GM18873 (cell line): ENCODE measurements at regions not wholly inside any gene's neighbourhood (a gene's known extent, or its start where the extent isn't known, plus 50 kb on each side); places are given as distances from the start of the nearest gene placed in this dataset.
"Not testable (repeated sequence)": the region's sequence is repeated elsewhere in the genome, so short reads cannot be mapped to it uniquely, and the experiment has no call there.

Experiments
- ATAC-seq: cut with Tn5 transposase; IDR thresholded peaks from one replicate; pipeline ENCODE4 v1.9.1; 2021; ENCODE audit warnings: mild to moderate bottlenecking, moderate library complexity, moderate number of reproducible peaks; ENCODE audit not compliant: unreplicated experiment, low FRiP score

DNA sequence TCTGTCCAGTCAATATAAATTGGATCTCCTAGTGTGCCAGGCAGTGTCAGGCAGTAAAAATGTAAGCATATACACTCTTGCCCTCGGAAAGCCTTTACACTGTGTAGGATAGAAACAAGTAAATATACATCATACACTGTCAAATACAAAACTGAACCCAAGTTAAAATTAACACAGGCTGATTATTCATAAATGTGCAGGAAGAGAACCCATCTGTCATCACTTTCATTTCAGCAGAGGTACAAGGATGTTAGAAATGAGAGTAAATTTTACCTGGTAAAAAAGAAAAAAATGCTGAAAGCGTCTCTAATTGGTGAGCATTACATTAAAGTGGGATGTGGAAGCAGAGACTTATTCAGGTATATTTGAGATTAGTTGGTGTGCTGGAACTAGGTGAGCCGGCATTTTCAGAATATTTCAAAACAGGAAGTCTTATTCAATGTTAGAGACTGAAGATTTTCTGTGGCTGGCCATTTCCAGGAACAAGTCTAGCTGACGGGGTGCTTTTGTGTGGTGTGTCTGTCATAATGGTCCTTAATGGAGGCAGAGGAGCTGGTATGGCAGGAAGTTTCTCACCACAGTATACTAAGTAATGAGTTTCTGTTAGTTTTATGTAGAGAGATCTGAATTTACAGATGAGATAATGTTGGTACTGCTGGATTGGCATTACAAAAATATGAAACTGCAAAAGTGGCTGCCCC is 192.6 kb downstream of the CASP12 start:
- peak; percentile 100 for ATAC-seq

DNA sequence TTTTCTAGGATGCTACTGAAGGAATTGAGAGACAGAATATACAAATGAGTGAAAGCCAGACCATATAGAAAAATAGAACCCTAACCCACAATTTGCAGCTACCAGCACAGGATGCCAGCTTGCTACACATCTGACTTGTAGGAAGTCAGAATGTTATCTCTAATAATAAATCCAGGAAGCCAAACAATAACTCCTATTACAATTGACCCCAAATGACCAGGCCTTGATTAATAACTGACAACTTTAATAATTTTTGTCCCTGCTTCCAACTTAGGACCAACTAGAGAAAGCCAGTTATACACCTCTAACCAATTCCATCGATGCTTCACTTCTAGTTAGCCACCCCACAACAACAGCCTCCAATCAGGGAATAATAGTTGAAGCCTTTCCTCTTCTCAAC is 193.4 kb downstream of the CASP12 start:
- no peak for ATAC-seq

DNA sequence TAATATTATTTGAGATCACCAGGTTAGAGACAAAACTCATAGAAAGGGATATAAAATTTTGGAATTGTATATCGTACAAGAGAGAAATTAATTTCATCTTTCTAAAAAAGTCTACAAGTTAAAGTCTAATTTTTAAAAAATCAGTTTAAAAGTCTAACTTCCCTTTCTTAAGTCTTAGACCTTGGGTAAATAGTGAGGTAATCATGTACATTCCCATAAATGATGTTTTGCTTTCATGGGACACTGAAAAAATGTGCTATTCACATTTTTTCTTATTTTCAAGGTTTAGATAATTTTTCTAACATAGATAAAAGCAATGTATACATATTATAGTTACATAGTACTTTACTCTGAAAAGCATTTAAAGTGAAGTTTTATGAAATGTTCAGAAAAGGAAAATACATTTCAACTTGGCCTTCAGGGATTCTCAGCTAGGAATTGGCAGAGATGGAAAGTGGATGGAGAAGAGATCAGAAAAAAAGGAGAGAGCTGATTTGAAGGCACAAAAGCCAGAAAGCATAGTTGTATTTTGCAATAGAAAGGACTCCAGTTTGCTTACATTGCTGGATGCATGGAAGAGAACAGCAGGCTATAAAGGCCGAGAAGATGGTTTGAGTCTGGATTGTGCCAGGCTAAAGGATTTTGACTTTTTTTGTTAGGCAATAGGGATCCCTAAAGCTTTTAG is 194.0 kb downstream of the CASP12 start:
- no peak for ATAC-seq

DNA sequence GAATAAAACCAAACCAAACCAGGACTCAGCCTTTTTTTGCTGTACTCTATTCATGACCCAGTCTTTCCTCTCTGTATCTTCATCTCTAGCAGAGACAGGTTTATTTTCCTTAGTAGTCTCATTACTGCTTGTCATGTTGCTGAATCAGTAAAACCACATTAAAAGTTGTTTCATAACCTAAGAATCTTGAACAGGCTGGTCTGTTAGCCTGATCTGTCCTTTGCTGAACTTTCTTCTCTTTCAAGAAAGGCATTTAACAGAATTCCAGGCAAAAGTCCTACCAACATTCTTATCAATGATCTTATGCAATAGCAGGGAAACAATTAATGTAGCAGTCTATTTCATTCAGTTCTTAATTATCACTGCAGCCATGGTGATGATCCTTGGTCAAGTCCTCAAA is 197.7 kb downstream of the CASP12 start:
- no peak for ATAC-seq

DNA sequence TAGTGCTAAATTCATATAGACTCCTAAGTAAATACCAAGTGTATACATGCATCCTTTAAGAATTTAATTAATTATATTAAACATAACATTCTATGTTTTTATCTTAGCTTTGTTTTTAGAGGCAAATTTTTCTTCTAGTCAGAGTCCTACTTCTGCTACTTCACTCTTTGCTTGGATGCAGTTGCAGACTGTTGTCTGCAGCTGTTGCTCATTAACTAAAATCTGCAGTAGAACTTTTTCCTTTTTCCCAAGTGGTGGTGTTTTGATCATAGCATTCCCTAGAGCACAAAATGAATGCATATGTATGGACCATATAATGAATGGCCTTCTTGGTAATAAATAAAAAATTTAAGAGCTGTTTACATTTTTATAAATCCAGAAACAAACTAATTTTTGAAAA is 198.3 kb downstream of the CASP12 start:
- ATAC-seq, result no peak

DNA sequence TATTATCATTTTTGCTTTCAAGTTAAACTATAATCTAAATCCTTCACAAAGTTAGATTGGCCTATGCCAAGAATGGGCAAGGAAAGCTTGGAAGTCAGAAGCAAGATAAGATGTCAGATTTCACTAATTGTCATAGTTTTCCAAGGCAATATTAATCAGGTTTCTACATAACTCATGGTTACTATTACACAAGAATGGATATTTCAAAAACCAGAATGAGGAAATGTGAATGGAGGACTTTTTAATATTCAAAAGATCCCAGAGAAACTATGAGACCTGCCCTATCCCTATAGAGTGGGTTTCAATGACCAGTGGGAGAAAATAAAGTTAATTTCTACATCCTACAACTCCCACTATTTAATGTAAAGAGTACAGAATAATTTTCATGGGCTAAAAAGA is 203.2 kb downstream of the CASP12 start:
- ATAC-seq, result no peak

DNA sequence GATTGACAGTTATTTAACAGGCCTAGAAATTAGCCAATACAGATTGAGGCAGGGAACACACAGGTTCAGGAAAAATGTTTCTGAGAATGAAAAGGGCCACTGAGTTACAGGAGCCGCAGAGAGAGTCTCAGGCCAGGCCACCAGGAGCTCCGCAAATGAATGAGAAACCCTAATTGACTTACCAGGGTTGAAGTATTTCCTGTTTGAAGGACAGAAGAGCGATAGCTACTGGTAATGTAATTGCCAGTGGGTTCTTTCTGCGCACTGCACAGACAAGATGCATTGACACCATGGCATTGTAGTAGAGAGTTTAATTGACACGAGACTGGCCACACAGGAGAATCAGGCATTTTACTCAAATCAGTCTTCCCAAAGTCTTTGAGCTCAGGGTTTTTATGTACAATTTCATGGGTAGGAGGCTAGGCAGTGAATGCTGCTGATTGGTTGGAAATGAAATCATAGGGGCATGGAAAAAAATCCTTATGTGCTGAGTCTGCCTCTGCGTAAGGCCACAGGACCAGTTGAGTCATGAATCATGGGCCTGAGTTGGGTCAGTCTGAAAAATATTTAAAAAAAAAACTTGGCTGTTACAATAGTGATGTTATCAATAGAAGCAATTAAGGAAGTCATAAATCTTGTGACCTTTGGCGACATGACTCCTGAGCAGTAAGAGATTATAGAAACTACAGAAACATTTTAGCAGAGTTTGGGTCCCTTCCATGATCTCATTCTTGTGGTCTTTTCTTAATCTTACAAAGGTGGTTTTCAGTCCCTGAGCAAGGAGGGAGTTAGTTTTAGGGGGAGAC is 203.8 kb downstream of the CASP12 start:
- ATAC-seq, result no peak

DNA sequence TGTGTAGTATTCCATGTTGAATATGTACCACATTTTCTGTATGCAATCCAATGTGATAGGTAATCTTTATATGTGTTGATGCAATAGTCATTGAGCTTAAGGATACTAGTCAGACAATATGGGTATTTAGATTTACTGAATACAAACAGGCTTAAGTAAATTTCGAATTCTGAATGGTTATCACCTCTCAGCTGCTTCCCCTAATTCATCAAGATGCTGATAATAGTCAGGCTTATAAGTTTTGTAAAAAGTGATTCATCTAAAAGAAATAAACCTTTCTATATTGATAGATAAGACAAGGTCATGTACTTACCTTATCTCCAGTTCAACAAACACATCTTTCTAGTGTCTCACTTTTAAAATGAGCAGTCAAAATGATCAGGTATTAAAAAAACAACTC is 205.5 kb downstream of the CASP12 start:
- no peak for ATAC-seq

DNA sequence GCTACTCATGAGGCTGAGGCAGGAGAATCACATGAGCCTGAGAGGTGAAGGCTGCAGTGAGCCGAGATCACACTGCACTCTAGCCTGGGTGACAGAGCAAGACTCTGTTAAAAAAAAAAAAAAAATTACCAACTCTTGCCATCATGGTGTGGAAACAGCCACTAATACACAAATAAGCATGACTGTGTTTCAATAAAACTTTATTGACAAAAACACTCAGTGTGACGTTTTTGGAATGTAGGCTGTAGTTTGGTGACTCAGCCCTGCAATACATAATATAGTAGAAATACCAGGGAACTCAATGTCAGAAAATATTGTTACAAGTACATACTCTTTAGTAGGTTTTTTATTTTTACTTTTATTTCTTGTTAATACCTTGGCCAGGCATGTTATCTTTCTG is 207.1 kb downstream of the CASP12 start:
- no peak for ATAC-seq

DNA sequence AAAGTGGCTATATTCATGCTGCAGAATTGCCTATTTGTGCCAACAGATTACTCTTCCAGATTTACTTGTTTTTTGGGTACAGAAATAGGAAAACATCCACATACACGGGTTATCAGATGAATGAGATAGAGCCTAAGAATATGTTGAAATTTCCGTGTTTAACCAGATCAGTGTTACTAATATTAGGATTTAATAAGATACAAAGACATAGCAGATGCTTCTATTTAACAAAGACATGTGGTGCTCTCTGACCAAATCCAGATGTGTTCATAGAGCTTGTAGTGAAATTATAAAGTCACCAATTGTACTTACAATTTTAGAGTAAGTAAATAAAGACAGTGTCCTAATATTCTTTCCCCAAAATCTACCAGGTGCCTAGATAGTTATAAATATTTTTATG is 208.0 kb downstream of the CASP12 start:
- no peak for ATAC-seq

DNA sequence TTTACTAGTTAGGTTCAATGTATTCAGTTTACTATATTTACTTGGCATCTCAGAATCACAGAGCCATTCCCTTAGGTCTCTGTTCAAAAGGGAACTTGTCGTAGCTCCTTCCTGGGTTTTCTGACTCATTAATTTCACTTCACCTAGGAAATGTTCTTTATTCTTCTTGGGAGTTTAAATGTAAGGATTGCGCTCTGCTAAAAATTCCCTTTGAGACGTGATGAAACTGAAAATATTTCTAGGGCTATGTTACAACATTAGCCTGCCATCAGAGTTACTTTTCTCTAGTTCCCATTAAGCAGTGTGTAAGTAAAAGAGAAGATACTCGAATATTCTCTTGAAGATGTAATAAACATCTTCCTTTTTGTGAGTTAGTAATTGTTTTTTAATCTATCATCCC is 209.5 kb downstream of the CASP12 start:
- ATAC-seq, result no peak

DNA sequence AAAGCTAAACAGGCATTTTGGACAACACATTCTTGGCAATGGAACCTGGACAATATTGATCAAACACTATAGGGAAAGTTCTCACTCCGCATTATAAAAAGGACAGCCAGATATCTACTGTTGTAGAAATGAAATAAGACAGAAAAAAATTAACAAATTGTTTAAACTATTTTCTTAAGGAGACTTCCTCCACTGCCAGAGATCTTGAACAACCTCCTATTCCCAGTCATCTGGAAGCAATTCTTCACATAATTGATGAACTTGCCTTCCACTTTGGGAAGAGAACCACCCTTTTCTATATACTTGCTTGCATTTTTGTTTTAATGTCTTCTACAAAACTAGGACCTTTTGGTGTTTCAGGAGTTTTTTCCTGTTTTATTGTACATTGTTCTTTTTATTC is 216.1 kb downstream of the CASP12 start:
- ATAC-seq, result no peak

DNA sequence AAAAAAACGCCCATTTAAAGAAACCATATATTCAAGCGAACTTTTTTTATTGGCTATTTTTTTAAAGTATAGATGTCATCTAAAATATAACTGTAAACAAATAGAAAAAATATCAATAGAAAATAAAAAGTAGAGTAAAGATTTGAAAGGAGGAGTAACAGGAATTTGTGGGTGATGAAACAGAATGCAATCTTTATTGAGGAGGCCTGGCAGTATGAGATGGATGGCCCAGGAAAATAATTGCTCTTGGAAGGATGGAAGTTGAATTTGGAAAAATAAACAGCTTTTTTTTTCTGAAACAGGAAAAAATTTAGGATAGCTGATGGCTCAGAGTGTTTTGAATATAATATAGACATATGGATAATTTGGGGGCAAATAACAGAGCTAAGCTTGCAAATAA is 219.0 kb downstream of the CASP12 start:
- no peak for ATAC-seq

DNA sequence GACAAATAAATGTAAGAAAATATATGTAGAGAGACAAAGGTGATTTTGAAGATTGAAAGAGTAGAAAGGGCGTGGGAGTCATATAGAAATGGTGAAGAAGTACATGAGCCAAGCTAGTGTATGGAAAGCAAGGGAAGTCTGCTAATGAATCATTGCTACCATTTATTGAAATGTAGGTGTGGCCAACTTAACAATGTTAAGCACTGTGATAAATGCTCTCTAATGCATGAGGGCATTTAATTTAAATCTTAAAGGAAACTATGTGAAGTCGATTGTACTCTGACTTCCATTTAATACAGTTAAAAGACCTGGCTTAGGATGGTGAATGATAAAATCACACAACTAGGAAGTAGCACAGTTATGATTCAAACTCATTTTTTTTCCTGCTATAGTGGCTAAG is 219.9 kb downstream of the CASP12 start:
- ATAC-seq, result no peak

DNA sequence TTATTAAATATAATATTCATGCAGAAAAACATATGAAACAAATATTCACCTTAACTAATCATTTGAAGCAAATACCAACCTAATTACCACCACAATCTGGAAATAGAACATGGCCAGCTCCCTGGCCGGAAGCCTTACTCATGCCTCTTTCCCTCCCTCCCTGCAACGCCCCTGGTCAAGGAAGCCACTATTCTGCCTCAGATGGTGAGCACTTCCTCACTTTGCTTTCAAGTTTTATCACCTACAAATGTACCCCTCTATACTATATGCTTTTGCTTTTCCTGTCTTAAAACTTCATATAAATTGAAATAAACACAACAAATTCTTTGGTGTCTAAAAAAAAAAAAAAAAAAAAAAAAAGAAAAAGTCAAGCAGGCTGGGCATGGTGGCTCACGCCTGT is 221.2 kb downstream of the CASP12 start:
- not testable (repeated sequence) for ATAC-seq

DNA sequence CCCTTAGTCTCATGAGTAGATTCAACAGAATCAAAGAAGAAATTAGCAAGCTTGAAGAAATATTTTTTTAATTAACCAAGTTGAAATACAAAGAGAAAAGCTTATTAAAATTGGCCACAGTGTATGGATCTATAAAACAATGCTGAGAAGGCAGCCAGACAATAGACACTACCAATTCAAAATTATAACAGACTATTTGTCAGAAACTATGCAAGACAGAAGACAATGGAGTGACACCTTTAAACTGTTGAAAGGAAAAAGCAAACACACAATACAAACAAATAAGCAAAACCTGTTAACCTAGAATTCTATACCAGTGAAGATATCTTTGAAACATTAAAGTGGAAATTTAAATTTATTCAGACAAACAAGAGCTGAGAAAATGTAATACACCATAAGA is 225.4 kb downstream of the CASP12 start:
- ATAC-seq, result no peak

DNA sequence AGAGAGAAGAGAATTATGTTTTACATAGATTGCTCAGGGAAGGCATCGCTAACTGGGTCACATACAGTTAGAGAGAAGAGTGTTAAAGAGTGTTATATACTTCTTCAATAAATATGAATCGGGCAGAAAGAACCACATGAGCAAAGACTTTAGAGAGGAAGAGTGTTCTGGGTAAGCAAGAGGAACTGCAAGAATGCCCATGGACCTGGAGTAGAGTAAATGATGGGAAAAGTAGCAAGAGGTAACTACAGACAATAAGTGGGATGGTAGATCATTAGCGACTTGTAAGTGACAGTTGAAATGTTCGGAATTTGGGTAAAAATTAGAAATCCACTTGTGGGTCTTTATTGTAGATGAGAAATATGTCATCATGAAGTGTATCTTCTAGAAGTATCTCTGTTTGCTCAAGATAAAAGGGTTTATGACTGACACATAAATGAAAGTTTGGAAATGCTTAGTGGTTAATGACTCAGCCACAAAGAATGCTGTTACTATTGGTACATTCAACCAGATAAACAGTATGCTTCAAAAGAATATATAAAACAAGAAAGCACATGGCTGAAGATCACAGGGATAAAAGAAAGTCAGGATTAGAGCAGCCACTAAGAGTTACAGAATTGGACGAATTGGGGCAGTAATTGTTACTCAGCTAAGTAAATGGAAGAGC is 229.3 kb downstream of the CASP12 start:
- no peak for ATAC-seq

DNA sequence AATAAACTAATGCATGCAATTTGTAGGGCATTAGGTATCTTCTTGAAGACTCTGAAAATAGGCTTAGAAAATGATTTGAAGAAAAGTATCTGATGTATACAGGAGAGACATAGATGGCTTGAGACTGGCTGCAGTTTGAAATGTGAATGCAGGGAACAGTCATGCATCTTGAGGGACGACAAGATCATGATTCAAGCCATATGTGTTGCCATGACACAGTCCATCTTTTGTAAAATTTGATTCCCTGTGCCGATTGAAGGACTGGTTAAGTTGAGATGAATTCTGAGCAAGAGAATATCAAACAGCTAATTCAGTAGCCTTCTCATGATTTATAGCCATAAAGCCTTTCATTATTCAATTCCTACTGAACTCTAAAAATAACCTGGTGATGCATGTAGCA is 231.6 kb downstream of the CASP12 start:
- ATAC-seq, result no peak

DNA sequence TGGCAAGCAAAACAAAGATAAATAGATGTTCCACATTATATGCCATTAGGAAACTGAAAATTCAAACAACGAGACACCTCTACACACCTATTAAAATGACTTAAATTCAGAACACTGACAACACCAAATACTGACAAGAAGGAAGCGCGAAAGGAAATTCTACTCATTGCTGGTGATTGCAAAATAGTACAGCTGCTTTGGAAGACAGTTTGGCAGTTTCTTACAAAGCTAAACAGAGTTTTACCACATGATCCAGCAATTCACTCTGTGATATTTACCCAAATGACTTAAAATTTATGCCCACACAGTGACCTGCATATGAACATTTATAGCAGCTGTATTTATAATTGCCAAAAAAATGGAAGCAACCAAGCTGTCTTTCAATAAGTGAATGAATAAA is 232.6 kb downstream of the CASP12 start:
- ATAC-seq, result no peak

DNA sequence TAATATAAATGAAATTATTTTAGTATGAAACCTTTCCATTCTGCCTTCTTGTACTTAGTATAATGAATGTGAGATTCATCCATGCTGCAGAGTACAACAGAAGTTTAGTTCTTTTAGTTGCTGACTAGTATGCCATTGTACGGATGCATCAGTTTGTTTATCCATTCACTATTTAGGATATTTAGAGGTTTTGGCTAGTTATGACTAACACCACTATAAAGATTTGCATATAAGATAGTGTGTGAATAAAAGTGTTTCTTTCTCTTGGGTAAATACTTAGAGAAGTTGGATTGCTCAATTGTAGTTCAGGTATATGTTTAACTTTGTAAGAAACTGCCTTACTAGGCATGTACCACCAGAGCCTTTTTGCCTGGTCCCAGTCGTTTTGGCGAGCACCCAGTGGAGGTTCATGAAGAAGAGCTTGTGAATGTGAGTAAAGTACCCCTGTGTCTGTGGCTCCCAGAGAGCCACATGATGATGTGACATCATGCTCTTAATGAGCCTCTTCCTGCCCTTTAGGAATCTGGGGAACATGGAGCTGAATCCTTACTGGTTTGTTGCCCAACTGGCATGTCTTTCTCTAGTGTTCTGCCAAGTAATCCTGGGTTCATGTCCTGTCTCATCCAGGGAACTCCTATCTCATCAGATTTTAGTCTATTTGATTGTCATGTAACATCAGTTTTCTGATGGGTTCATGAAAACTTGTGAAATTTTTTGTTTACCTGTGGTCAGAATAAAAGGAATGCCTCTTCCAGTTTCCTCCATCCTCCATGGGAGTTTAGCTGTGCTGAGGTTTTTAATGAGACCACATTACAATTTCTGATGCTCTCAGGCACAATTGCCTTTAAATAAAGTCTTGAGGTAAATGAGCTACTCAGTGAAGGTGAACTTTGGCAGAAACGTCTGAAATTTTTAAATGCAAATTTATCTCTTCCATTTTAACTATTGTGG is 234.8 kb downstream of the CASP12 start:
- ATAC-seq, result no peak
